ENCODE measurements at regions not wholly inside any gene's neighbourhood (a gene's known extent, or its start where the extent isn't known, plus 50 kb on each side); places are given as distances from the start of the nearest gene placed in this dataset.

DNA sequence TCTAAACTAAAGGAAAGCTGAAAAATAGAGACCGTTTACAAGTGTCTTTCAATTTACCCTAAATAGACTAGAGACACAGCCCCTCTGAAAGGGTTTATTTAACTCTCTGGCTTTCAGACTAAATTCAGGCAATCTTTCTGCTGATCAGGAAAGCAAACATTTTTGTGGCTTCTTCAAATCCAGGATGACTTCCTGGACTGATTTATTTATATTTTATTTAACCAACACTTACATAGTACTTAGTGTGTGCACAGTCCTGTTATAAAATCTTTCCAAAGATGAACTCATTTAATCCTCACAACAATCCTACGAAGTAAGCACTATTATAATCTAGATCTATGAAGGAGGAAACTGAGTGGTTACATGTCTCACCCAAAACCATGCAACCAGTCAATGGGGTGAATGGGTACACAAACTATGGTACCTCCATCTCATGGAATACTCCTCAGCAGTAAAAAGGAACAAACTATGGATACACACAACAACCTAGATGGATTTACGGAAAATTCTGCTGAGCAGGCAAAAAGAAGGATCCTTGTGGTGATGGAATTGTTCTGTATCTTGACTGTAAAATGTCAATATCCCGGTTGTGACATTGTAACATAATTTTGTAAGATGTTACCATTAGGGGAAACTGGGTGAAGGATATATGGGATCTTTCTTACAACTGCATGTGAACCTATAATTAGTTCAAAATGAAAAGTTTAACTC lies 64.1 kb upstream of the MAMLD1 start:
- DNase-seq (ENCODE audit: low read depth), result no peak

DNA sequence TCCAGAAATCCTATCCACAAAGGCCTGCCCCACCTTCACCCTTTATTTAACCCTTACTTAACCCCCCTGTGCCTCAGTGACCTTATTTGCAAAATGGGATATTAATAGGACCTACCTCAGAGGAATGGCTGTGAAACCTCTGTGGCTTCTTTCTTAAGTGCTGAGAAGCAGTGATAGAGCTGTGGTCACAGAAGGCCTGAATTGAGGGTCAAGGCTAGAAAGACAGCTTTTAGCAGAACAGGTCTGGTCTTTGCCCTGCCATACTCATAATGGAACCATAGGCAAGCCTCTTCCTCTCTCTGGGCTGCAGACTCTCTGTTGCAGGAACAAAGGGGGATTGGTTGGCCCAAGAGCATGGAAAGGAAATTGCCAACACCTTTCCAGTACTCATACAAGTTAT lies 63.5 kb upstream of the MAMLD1 start:
- no peak for DNase-seq (ENCODE audit: low read depth)

DNA sequence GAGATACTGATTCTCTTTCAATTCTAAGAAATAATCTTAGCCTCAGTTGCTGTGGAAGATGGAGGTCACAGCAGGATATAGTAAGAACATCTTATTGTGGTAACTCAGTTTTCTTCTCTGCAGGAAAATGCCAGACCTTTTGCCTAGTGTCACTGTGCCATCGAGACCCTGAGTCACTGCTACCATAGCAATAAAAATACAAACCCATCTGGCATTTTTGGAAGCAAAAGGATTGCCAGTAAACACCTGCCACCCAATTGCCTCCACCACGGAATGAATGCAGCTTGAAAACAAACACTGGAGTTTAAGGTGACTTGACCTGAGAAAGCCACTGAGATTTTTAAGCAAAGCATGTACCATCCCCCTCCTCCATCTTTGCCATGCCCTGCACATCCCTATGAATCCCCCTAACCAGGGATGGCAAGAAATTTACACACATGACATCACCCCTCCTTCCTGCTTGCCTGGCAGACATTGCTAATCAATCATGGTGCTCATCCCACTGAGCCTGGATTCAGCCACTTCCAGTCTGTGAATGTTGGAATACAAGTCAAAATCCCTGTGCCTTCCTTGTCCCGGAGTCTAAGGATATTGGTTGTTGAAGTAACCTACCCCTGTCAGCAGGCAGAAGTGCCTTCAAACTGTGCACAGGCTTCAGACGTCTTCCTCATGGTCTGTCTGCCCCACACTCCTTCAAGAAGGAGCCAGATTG lies 59.6 kb upstream of the MAMLD1 start:
- DNase-seq (ENCODE audit: low read depth), result no peak

DNA sequence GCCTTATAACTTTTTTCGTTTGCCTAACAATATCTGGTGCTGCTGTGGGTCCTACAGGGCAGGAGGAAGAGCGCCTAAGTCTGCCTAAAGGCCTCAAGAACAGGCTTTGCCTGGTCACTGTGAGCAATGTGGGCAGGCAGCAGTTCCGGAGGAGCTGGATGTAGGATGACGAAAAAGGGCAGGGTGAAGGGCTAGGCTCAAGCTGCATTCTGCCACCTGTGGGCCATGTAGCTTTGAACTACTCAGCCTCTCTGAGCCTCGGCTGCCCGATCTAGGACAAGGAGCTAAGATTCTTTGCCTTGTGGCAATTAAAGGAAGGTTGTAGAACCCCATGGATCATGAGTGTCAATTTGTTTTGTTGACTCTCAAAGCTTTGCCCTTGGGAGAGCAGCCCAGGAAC lies 57.1 kb upstream of the MAMLD1 start:
- DNase-seq (ENCODE audit: low read depth), result no peak

DNA sequence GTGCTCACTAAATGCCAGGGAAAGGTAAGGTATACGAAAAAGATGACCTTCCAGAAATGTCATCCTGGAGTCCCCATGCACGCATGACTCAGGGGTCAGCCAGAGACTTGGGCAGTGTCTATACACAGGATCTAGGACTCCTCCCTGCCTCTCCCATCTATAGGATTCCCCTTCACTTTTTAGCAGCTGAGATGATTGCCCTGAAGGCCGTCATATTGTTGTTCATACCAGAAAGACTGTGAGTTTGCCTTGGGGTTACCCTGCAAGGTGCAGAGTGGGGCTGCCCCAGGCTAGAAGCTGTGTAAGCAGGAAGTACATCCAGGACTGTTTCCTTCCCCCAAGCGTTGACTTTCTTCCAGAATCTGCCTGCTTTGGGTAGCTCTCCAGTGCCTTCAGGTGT lies 55.1 kb upstream of the MAMLD1 start:
- no peak for DNase-seq (ENCODE audit: low read depth)

DNA sequence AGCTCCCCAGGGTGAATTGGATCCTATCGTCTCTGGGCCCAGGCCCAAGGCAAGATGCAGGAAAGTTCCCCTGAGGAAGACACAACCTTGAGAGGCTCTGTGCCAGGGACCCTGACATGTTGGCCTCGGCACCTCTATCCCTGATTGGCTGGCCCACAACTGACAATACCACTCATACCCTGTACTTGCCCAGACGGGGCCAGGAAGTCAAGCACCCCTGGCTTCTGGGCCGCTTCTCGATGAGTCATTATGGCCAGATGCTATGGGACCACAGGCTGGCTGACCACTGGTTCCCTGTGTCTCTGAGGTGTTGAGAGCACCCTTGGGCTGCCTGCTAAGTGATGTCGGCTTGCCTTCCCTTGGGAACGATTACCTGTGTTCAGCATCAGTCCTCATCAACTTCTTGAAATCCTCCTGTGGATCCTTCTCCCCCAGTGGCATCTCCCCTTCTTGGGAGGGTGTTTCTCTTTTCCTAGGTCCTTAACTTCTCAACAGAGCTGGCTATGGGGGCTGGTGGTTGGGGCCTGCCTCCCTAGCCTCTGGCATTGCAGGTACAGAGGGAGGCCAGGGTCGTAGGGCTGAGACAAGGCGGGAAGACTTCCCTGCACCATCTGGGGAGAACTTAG lies 54.5 kb upstream of the MAMLD1 start:
- no peak for DNase-seq (ENCODE audit: low read depth)

DNA sequence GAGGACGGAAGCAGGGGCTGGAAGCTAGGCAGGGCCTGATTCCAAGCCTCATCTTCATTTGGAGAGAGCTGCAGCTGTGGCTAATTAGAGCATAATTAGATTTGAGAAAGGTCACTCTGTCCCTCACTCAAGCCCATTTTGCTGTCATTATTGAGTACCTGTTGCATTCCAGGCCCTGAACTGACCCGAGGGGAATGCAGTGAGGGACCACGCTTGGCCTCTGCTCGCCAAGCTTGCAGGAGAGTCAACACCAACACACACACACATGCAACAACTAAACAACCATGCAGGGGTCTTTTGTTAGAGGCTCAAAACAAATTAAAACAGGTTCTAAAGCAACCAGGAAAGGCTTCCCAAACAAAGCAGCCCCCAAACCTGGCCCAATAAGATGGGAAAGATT lies 52.7 kb upstream of the MAMLD1 start:
- no peak for DNase-seq (ENCODE audit: low read depth)

DNA sequence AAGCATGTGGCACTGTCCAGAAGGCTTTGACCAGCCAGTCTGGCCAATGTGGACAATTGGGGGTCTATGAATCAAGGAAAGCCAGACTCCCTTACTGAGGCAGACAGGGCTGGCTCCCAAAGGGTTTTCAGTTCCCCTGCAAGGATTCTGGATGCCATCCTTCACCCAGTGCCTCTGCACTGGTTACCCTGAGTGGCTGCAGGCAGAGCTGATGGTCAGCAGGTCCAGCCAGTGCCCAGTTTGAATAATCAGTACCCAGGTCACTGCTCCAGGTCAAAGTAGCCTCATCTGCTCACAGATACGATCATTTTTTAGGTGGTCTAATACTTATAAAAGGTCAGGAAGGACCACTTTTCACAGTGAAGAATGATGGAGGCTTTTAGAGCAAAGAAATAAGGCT lies 52.2 kb upstream of the MAMLD1 start:
- DNase-seq (ENCODE audit: low read depth), result no peak

DNA sequence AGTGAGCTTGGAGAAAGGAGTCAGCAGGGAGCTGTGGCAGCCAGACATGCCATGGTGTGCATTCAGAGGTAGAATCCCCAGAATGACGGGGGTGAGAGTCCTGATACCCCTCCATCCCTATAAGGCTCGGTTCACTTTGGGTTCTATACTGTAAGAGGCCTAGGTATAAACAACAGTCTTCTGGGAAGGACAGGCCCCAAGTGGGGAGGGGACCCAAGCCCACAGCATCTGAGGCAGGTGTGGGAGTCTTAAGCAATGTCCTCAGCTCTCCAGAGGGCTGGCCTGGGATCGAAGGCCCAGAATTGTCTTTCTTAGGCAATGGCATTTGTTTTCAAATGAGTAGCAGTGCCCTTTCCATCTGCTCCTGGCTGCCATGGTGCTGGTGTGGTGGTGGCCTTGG lies 50.2 kb upstream of the MAMLD1 start:
- no peak for DNase-seq (ENCODE audit: low read depth)
